ENCODE measurements at regions not wholly inside any gene's neighbourhood (a gene's known extent, or its start where the extent isn't known, plus 50 kb on each side); places are given as distances from the start of the nearest gene placed in this dataset.

- ChIA-PET CTCF (no interaction called here), POLR2A (no interaction called here)
- DNase-seq (ENCODE audit: extremely low spot score): no peak
- no peak for TF ChIP-seq CTCF (IDR thresholded peaks at IDR 0.05; ENCODE audit: control extremely low read depth, extremely low read depth, low read depth, missing control alignments)
These were observed 64.3 kb upstream of the CITED2 start for GRCh38 chr6:139438775-139439174.

GRCh38 chr6:139436957-139437348 lies 62.5 kb upstream of the CITED2 start:
- CTCF ChIA-PET: no interaction called here
- no peak for DNase-seq (ENCODE audit: extremely low spot score)
- TF ChIP-seq CTCF (IDR thresholded peaks at IDR 0.05; ENCODE audit: control extremely low read depth, extremely low read depth, low read depth, missing control alignments): no peak
- POLR2A ChIA-PET: no interaction called here

GRCh38 chr6:139436200-139436956 lies 61.9 kb upstream of the CITED2 start:
- no peak for TF ChIP-seq CTCF (IDR thresholded peaks at IDR 0.05; ENCODE audit: control extremely low read depth, extremely low read depth, low read depth, missing control alignments)
- CTCF ChIA-PET: no interaction called here
- POLR2A ChIA-PET: no interaction called here
- no peak for DNase-seq (ENCODE audit: extremely low spot score)

GRCh38 chr6:139433631-139434419 lies 59.4 kb upstream of the CITED2 start:
- no peak for DNase-seq (ENCODE audit: extremely low spot score)
- ChIA-PET POLR2A (no interaction called here), CTCF (interaction anchor here (1.0 to 1.2 kb wide), 2 partner anchors 11 to 18 kb away, joined by 3 read pairs; no protein-coding TSS in a partner anchor)
- no peak for TF ChIP-seq CTCF (IDR thresholded peaks at IDR 0.05; ENCODE audit: control extremely low read depth, extremely low read depth, low read depth, missing control alignments)

GRCh38 chr6:139431602-139431956 lies 57.1 kb upstream of the CITED2 start:
- TF ChIP-seq CTCF (IDR thresholded peaks at IDR 0.05; ENCODE audit: control extremely low read depth, extremely low read depth, low read depth, missing control alignments): no peak
- CTCF ChIA-PET: no interaction called here
- POLR2A ChIA-PET: no interaction called here
- no peak for DNase-seq (ENCODE audit: extremely low spot score)

GRCh38 chr6:139430899-139431601 lies 56.6 kb upstream of the CITED2 start:
- no peak for DNase-seq (ENCODE audit: extremely low spot score)
- POLR2A ChIA-PET: no interaction called here
- no peak for TF ChIP-seq CTCF (IDR thresholded peaks at IDR 0.05; ENCODE audit: control extremely low read depth, extremely low read depth, low read depth, missing control alignments)
- CTCF ChIA-PET: interaction anchor here (1.5 kb wide), 1 partner anchor 23 kb away, joined by 3 read pairs; no protein-coding TSS in a partner anchor
